AG09309 (cell line): ENCODE measurements at regions not wholly inside any gene's neighbourhood (a gene's known extent, or its start where the extent isn't known, plus 50 kb on each side); places are given as distances from the start of the nearest gene placed in this dataset.

ENCODE experiments used
- DNase-seq: peaks from one replicate; pipeline ENCODE4 v3.0.0-alpha.2; 2010; ENCODE audit warnings: low read depth
- H3K4me3 ChIP-seq: 2 replicates; pipeline ENCODE4 v1.5.1; 2011; ENCODE audit warnings: mild to moderate bottlenecking, low read depth, low read length, moderate library complexity; ENCODE audit not compliant: control insufficient read depth
- CTCF ChIP-seq: IDR thresholded peaks from 2 replicates; pipeline ENCODE4 v1.5.1; 2011; ENCODE audit warnings: mild to moderate bottlenecking, low read depth, low read length, inconsistent platforms; ENCODE audit not compliant: insufficient read depth, control insufficient read depth; ENCODE audit errors: missing control alignments

GRCh38 chr2:220779511-220779910 is 792.6 kb downstream of the EPHA4 start:
- DNase-seq: no peak
- TF ChIP-seq CTCF: no peak
- H3K4me3 ChIP-seq: no peak overlapping the region

DNA sequence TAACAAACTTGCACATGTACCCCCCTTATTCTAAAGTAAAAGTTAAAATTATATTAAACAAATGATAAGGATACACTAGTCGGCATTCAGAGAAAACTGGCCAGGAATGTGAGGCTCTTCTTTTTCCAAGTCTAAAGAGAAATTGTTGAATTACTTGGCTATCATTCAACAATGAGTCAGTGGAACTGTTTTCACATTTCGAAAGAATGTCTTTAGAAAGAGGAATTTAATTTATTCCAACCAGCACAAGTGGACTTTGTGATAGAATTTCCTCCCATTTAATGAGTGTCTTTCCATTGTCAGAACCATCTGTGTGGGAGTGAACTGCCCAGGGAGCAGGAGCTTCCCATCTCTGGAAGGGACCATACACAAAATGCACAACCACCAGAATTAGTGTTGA is 792.2 kb downstream of the EPHA4 start:
- TF ChIP-seq CTCF: no peak

GRCh38 chr2:220781622-220782241 is 790.4 kb downstream of the EPHA4 start:
- no peak for DNase-seq
- H3K4me3 ChIP-seq: no peak overlapping the region
- TF ChIP-seq CTCF: no peak

More for the DNA sequence above, 792.2 kb downstream of the EPHA4 start:
- H3K4me3 ChIP-seq: no peak overlapping the region
- DNase-seq: peak; percentile 54

DNA sequence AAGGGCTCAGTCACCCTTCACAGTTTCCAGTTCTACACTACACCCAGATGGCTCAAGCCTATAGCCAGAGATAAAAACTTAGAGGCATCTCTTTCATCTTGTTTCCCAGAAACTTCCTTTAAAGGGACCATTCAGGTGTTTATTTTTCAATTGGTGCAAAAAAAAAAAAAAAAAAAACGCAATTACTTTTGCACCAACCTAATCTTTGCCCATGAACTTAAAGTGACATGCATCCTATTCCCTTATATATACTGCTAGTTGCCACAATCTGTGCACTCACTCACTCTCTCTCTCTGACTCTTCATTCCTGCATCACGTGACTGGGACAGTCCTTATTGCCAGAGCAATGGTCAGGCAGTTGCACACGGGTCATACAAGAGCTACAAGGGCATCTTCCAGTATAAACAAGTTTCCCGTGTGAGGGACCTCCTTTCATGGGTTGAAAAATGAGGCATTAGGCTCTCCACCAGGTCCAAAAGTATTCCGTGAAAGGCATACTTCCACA is 789.4 kb downstream of the EPHA4 start:
- DNase-seq: no peak
- no peak overlapping the region for H3K4me3 ChIP-seq
- no peak for TF ChIP-seq CTCF

DNA sequence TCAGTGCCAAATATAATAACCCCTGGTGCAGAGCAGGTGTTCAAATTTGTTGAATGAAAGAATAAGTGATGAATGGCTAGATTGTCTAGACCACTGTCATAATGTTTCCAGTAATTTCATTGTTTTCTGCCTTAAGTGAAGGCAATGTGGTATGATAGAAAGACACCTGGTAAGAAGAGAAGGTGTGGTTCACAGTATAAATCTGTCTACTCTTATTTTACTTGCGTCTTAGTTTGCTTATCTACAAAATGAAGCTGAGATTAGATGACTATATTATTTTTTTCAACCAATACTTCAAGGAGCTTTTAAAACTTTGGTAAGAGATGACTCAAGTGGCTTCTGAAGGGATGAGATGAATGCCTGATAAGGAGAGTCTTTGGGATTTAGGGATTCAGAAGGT is 788.4 kb downstream of the EPHA4 start:
- no peak for DNase-seq
- no peak overlapping the region for H3K4me3 ChIP-seq
- TF ChIP-seq CTCF: no peak

GRCh38 chr2:220785178-220785577 is 786.9 kb downstream of the EPHA4 start:
- no peak for TF ChIP-seq CTCF

More at GRCh38 chr2:220785178-220785577, 786.9 kb downstream of the EPHA4 start:
- no peak for DNase-seq
- no peak overlapping the region for H3K4me3 ChIP-seq
